GM12891 (cell line): ENCODE measurements at regions not wholly inside any gene's neighbourhood (a gene's known extent, or its start where the extent isn't known, plus 50 kb on each side); places are given as distances from the start of the nearest gene placed in this dataset.

Experiments used
- POLR2A ChIP-seq: IDR thresholded peaks from 2 replicates; pipeline ENCODE4 v1.6.1; 2011; ENCODE audit warnings: low read depth, low read length, control low read depth
- SPI1 ChIP-seq: IDR thresholded peaks from 2 replicates; pipeline ENCODE4 v1.6.1; 2011; ENCODE audit warnings: low read depth, low read length, control low read depth
- TAF1 ChIP-seq: IDR thresholded peaks from 2 replicates; pipeline ENCODE4 v1.6.1; 2011; ENCODE audit warnings: low read depth, low read length, control low read depth

GRCh38 chr3:25344670-25345069 is 83.4 kb upstream of the RARB start:
- no peak for TF ChIP-seq POLR2A
- no peak for TF ChIP-seq TAF1
- no peak for TF ChIP-seq SPI1
